HG02885 (cell line): ENCODE measurements at regions not wholly inside any gene's neighbourhood (a gene's known extent, or its start where the extent isn't known, plus 50 kb on each side); places are given as distances from the start of the nearest gene placed in this dataset.

Experiments used
- ATAC-seq: cut with Tn5 transposase; IDR thresholded peaks from one replicate; pipeline ENCODE4 v1.9.1; 2021; ENCODE audit warnings: mild to moderate bottlenecking; ENCODE audit not compliant: unreplicated experiment, poor library complexity

DNA sequence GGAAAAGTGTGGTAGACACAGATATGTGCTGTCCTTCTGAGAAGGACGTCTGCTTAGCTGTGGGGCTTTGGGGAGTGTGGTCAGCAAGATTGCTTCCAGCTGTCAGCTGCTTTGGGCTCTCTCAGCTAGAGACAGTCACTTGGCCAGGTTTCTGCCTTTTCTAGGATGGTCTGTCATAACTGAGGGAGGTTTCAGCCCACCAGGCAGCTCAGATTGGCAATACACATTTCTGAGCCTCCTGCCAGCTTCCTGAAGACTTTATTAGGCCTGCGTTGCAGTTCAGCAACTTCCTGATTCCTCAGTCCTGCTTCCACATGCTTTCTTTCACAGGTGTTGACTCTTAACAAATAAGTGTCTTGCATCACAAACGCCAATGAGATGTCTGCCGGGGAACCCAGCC, 286.5 kb downstream of the SQOR start:
- ATAC-seq: no peak

DNA sequence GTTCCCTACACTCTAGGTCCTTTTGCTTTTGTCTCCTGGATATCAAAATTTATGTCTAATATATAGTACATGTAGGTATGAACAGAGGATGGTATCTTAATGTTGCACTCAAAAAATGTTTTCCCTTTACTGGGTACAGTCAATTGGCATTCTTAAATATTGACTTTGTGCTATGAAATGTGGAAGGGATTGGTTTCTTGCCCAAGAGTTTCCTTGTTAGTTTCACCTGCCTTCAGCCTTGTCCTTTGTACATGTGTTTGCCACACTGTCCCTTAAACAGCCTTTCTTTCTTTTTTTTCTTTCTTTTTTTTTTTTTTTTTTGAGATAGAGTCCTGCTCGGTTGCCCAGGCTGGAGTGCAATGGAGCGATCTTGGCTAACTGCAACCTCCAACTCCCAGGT, 287.1 kb downstream of the SQOR start:
- ATAC-seq: no peak

DNA sequence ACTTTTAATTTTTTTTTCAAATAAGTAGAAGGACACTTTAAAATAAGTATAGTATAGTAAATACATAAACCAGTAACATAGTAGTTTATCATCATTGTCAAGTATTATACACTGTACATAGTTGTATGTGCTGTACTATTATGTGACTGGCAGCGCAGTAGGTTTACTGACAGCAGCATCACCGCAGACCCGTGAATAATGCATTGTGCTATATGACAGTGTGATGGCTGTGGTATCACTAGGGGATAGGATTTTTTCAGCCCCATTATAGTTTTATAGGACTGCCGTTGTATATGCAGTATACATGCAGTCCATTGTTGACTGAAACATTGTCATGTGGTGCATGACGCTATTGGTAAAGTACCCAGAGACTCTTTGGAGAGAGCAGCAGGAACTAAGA, 306.5 kb downstream of the SQOR start:
- no peak for ATAC-seq

DNA sequence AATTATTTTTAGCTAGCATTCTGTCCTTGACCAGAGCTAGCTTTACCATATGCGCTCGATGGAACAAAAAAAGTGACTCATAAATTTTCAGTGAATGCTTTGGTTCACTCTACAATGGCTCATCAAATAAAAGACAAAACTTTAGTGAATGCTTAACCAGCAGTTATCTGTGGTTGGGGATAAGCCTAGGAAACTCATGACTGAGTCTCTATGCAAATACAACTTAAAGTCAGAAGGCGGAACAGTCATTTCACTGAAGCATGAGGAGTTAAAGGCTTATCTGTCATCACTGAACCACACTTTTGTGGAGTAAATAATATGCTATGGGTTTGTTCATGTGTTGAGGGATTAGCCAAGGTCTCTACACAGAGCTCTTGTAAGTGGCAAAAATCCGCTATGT, 308.4 kb downstream of the SQOR start:
- no peak for ATAC-seq

DNA sequence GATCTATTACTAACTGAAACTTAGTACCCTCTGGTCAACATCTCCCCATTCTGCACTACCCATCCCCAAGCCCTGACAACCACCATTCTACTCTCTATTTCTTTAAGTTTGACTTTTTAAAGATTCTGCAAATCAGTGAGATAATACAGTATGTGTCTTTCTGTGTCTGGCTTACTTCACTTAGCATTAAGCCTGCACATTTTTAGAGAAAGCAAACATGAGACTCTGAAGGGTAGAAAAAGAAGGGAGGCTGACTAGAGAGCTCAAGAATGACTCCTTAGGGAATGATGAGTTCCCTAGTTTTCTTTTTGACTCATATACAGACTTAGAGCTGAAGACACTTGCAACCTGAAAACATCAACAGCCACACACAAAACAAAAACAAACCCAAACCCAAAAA, 311.3 kb downstream of the SQOR start:
- no peak for ATAC-seq

DNA sequence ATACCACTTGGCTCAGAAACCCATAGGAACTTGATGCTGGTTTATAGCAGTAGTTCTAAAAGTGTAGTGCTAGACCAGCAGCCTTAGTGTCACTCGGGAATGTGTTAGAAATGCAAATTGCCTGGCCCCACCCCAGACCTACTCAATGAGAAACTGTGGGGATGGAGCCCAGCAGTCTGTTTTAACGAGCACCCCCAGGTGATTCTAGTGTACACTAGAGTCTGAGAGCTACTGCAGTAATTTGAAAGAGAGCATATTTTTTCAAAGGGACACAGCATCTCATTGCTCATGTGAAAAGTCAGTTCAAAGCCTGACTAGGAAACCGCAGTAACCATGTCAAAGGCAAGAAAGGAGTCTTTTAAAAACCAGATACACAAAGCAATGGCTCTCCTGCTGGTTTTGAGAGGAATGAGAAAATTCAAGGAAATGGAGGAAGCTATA, 313.4 kb downstream of the SQOR start:
- ATAC-seq: no peak

DNA sequence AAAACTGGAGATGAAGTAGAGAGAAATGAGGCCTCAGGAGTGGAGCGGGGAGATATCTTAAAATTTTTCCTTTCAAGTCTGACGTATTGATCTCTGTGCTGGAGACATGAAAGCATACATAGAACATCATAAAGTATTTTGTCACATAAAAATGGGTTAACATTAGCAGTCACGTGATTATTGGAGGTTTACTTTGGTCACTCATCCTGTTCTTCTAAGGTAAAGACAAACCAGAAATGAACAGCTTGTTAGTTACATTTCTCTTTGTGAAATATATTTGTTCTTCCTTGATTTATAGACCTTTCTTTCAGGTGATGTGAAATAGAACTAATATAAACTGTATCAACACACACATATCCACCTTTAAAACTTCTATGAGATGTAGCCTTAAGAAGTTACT, 324.1 kb downstream of the SQOR start:
- ATAC-seq: no peak

DNA sequence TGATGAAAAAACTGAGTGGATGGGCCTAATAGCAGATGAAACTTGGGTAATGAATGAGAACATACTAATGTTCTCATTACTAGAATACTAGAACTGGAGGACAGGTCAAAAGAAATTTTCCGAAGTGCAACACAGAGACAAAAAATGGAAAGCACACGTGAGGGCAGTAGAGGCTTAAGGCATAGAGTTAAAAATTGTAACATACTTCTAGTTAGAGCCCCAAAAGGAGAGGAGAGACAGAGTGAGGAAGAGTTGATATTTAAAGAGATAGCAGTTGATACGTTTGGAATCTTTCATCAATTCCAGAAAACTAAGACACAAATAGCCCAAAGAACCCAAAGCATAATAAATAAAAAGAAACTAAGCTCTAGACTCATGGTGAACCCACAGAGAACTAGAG, 327.9 kb downstream of the SQOR start:
- no peak for ATAC-seq

DNA sequence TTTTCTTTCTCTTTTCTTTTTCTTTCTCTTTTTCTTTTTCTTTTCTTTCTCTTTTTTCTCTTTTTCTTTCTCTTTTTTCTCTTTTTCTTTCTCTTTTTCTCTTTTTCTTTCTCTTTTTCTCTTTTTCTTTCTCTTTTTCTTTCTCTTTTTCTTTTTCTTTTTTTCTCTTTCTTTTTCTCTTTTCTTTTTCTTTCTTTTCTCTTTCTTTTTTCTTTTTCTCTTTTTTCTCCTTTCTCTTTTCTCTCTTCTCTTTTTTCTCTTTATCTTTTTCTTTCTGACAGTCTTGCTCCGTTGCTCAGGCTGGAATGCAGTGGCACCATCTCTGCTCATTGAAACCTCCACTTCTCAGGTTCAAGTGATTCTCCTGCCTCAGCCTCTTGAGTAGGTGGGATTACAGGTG, 335.7 kb downstream of the SQOR start:
- ATAC-seq: no peak

DNA sequence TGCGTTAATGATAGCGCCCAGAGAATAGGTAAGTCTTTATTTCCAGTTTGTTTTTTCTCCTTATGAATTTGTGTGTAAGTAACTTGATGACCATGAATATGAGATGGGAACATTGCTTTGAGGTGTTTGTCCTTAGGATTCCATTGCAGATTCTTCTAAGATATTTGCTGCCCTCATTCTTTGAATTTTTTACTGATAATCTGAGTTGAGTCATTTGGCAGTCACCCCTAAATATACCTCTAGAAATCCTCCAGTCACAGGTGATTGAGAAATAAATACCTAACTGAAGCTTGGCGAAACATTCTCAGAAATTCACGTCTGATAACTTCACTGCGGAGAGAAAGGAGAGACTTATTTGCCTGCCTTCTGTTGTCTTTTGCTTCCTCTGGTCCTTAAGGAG, 345.5 kb downstream of the SQOR start:
- no peak for ATAC-seq

DNA sequence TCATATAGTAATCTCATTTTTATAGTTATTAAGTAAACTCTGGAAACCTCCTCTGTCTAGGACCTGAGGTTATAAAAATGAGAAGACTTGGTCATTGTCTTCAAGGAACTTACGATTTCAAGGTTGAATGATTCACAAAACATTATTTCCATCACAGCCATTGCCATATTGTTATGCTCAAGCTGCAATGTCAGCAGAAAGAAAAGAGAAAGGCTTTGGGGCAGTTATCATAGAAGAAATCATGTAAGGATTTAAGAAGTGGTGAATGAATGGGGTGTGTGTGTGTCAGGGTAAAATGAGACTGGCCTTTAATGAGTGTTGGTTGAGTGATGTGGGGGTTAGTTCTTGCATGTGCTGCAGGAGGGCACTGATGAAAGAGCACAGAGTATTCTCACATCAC, 346.8 kb downstream of the SQOR start:
- no peak for ATAC-seq

DNA sequence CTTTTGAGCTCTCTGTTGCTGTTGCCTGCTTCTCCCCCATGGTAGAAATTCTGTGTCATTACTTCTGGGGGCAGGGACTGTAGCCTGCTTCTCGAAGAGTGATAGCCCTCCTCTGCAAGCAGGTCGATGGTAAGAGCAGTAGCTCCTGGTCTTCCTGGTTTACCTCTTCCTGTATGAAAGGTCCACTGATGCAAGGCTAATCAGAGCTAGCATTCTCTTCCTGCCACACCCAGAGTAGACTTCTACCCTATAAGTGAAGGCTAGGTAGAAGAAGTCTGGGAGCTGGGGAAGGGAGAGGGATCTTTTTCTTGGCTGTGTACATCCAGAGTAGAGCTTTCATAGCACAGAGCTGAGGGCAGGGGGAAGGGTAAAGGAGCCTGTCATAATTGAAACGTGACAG, 357.0 kb downstream of the SQOR start:
- no peak for ATAC-seq

DNA sequence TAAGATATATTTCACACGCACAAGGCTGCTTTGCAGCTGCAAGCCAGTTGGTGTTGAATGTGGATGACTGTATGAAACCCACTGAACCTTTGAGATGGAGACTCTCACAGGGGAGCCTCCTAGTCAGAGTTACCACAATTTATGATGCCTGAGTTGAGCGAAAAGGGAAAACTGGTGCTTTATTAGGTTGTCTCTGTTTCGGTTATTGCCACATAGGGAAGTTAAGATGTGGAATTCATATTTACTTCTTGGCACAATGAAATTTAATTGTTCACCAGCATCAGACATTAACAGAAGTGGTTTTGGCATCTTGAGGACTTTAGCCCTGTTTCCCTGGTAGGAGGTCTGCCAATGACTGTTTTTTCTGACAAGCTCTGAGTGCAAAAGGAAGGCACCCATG, 358.2 kb downstream of the SQOR start:
- ATAC-seq: no peak

DNA sequence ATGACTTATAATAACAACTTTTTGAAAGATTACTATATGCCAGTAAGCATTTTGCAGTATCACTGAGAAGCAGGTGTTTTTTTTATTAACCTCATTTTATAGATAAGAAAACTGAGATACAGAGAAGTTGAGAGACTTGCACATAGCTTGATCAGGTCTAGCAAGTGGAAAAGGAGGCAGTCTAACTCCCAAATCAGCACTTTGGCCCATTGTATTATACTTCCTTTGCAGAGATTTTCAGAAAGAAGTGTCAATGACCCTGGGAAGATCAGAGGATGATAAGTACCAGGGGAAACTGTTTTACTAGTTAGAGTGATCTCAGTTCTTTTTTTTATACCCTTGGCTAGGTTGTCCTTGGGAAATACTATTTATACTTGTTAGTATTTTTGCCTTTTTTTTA, 358.7 kb downstream of the SQOR start:
- no peak for ATAC-seq

DNA sequence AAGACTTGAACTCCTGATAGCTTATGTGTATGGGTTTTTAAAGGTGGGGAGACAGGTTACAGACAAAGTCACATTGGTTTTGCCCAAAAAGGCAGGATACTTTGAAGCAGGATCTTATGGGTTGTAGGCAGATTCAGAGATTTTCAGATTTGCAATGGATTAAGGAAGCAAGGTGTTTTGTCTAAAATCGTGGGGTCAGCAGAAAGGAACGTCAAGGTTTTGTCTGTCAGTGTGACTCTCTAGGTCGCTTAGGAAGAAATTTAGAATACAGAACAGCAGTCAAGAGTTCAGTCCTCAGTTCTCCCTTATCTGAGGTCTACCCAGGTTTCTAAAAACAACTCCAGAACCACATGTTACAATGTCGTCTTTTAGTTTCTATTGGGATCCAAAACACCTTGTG, 361.0 kb downstream of the SQOR start:
- no peak for ATAC-seq

DNA sequence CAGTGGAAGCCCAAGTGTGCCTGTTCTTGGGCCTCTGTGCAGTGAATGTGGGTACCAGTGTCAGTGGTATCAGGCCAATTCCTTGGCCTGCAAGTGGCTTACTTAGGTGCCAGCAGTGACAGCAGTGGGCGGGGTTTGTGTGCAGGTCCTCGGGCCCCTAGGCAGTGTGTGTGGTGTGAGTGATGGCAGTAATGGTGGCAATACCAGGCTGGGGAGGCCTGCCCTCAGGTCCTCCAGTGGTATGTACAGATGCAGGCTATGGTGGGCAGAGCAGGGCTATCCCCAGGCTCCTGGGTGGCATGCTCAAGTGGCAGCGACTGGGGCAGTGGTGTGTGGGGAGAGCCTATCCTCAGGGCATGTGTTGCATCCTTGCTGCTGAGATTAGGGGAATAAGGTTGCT, 379.7 kb downstream of the SQOR start:
- ATAC-seq: no peak

DNA sequence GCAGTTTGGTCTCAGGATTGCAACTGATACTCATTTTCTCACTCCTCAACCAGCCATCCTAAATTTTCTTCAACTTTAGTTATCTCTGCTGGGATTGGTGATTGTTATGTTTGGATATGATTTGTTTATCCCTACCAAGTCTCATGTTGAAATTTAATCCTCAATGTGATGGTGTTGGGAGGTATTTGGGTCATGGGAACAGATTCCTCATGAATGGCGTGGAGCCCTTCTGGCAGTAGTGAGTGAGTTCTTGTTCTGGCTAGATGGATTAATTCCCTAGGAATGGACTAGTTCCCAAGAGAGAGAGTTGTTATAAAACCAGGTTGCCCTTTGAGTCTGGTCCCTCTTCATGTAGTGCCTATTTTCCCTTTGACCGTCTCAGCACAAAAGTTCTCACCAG, 399.9 kb downstream of the SQOR start:
- no peak for ATAC-seq

DNA sequence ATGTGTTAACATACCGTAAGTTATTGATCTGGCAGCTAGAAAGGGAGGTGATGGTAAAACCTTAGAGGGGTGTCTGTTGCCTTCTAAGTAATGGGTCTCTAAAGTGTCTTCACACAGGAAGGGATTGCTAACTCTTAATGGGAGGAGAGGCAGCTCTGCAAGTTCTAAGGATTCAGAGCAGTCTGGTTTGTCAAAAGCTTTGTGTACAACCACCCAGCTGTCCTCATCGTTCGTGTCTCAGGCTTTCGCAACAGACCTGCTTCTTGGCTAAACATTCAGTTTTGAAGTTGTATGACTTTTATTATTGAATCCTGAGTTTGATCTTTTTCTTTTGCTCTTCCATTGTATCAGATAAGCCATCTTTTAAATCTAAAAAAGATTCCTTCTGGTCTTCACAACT, 404.9 kb downstream of the SQOR start:
- ATAC-seq: no peak

DNA sequence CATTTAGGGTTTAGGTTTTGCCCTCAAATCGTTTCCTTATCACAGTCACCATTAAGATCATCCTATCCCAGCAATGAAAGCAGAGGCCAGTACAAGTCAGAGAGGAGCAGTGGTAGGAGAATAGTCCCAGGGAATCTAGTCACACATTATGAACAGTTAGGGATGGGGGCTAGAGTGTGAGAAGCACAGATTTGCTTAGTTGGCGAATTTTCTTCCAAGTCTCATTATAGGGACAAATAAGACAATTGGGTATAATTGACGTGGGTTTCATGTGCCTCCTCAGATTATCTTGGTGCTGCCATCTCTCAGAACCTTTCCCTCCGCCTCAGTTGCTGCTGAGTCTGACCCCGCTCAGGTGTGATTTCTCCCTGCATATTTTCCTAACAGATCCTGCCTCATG, 407.1 kb downstream of the SQOR start:
- no peak for ATAC-seq

DNA sequence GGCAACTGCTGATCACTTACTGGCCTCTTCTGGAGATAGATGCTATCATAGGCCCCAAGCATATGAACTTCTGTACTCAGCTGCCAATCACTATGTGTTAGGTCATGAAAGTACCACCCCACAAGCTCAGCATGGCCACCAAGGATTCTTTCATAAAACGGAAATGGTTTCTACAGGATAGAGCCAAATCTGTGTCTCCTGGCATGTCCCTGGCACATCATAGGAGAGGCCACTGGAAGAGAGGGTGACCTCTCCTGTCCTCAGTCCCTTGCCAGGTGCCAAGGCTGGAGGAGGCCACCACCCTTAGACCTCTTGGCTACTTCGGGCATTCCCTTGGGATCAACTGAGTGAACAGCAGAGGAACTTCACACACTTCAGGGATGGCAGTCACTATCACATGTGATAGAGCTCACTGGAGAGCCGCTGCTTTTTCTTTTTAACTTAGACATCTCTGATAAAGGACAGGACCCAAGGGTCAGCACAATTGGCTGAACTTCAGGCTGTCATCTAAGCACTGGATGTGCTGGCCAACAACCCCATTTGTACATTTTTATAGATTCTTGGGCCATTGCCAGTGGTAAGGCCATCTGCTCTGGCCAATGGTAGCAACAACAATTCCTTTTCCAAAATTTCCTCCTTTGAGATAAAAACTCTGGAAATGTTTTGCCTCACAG, 425.2 kb downstream of the SQOR start:
- ATAC-seq: no peak

DNA sequence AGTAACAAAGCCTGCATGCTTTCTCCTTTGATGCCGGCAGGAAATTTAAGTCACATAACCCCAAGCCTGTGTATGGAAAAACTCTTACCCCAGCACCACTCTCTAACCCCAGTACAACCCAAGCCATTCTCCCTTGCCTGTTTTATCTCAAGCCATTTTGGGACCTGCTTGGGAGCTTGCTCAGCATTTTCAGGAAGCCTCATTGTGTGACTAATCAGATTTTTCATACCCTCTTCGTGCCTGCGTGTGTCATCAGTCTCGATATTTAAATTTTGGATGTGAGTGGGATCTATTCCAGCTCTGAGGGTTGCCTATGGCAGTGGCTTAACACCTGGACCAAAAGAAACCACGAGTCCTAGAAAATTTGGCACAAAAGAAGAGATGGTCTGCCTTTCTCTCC, 426.2 kb downstream of the SQOR start:
- no peak for ATAC-seq

DNA sequence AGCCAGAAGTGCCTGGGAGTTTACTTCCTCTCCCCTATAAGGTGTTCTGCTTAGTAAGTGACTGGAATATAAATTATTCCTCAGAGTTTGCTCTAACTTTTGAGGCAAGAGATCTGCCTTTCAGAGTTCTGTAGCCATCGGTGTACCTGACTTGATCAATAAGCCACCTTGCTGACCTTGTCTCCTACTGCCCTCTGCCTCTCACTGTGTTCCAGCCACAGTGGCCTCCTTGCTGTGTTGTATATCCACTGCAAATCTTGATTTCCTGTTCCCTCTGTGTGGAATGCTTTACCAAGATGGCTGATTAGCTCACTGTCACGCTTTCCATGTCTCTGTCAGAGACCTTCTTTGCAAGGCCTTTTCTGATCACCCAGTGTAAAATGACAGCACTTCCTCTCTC, 442.4 kb downstream of the SQOR start:
- no peak for ATAC-seq

DNA sequence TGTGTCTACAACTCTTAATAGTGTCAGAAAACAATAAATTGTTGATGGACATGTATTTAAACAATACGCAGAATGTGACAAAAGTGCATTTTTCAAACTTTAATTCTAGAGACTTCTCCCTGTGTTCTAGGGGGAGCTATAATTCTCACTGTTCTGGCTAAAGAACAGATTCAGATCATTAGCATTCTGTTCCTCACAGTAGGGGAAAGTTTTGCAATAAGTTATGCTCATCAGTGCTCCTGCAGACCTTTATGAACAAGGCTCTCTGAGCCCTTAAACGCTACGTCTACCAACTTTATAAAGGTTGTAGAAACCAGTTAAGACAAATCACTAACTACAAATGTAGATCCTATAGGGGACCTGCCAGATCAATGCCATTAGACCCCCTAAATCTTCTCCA, 444.2 kb downstream of the SQOR start:
- ATAC-seq: no peak
